GM18498 (cell line): ENCODE measurements at regions not wholly inside any gene's neighbourhood (a gene's known extent, or its start where the extent isn't known, plus 50 kb on each side); places are given as distances from the start of the nearest gene placed in this dataset.

Source experiments
- ATAC-seq: cut with Tn5 transposase; IDR thresholded peaks from one replicate; pipeline ENCODE4 v1.9.1; 2021; ENCODE audit warnings: mild to moderate bottlenecking, moderate library complexity; ENCODE audit not compliant: unreplicated experiment

- no peak for ATAC-seq
Measured at GRCh38 chr9:12930906-12931305, 156.1 kb downstream of the LURAP1L start.

- ATAC-seq, result no peak
Measured at GRCh38 chr9:12933957-12934356, 159.1 kb downstream of the LURAP1L start.

DNA sequence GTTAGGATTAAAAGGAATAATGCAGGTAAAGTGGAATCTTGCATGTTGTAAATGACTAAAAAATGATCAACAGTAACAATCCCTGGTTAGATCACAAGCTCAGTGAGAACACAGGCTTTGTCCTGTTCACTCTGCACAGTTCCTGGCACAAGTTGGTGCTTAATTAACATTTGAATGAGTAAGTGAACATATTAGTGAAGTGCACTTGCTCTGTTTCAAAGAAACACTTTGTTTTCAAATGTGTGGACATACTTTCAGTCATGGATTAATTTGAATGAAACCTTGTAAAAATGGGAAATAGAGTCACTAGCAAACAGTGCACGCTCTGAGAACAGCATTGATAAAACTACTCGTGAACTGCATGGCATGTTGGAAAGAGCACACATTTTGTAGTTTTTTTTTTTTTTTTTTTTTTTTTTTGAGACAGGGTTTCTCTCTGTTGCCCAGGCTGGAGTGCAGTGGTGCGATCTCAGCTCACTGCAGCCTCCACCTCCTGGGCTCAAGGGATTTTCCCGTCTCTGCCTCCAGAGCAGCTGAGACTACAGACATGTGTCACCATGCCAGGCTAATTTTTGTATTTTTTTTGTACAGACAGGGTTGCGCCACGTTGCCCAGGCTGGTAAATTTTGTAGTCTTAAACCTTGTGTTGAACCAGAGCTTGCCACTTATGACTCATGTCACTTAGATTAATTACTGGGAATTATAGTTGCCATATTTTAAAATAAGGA is 159.9 kb downstream of the LURAP1L start:
- no peak for ATAC-seq

DNA sequence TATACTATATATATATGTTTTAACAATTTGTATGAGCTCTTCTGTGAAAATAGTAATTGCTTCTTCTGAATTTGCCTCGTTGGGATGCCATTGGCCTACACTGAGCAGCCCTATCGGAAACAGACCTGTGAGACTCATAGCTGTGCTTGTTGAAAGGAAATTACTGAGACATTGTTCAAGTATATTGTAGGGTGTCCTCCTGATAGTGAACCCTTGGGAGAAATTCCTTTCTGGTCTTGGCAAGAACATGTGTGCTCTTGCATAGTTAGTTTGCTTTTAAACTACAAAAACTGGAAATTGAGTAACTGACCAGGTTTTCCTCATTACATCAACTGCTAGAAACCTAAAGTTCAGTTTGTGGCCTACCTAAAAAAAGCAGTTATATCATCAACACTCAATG is 160.9 kb downstream of the LURAP1L start:
- ATAC-seq, result no peak

- ATAC-seq, result no peak
Measured at GRCh38 chr9:12954441-12954840, 179.6 kb downstream of the LURAP1L start.

DNA sequence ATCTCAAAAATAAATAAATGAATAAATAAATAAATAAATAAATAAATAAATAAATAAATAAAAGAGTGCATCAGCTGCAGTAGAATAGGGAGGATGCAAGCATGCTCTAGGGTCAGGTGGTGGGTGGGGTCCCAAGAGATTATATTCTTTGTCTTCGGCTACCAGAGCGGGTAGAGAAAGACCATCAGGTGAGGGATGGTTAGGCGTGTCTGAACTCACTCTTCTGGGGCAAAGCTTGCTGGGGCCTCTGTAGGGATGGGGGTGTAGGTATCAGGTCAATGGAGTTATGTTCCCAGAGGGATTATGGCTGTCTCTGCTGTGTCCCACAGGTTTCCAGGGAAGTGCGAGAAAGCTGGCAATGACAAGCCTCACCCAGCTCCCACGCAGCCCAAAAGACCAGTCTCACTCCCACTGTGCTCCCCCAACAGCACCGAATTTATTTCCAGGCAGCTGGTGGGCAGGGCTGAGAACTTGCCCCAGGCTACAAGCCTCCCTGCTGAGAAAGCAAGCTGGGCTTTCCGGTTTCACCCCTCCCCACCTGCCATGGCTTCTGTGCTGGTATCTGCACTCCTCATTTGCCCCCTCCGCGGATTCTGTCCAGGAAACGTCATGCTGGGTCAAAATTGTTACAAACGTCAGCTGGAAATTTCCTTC is 180.8 kb downstream of the LURAP1L start:
- ATAC-seq, result no peak

GRCh38 chr9:12956261-12956660 is 181.4 kb downstream of the LURAP1L start:
- ATAC-seq, result no peak

DNA sequence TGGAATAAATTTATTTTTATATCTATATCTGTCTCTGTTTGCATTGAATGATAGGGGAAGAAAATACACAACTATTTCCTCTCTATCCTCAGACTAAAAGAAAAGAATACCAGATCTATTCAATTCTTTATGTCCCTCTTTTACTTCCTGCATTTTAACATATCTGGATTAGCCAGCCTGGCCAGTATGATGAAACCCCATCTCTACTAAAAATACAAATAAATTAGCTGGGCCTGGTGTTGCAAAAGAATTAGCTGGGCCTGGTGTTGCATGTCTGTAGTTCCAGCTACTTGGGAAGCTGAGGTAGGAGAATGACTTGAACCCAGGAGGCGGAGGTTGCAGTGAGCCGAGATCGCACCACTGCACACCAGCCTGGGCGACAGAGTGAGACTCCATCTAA is 182.0 kb downstream of the LURAP1L start:
- no peak for ATAC-seq

DNA sequence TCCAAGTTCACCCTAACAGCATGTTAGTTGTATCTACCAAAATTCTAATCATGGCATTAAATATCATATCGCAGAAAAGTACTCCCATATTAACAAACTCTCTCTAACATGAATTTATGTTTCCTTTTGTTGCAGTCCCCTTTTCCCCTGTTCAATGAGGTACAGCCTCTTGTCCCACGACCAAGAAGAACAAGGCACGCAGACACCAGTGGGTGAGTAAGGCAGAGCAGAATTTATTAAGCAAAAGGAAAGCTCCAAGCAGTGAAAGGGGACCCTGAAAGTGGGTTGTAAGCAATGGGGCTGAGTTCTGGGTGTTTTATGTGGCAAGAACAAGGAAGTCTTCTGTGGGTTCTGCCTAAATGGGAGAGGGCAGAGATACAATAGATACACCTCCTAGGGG is 183.5 kb downstream of the LURAP1L start:
- no peak for ATAC-seq

- no peak for ATAC-seq
Measured at GRCh38 chr9:12958708-12959107, 183.9 kb downstream of the LURAP1L start.

GRCh38 chr9:12961276-12961809 is 186.5 kb downstream of the LURAP1L start:
- ATAC-seq, result no peak

GRCh38 chr9:12963537-12963936 is 188.7 kb downstream of the LURAP1L start:
- no peak for ATAC-seq

DNA sequence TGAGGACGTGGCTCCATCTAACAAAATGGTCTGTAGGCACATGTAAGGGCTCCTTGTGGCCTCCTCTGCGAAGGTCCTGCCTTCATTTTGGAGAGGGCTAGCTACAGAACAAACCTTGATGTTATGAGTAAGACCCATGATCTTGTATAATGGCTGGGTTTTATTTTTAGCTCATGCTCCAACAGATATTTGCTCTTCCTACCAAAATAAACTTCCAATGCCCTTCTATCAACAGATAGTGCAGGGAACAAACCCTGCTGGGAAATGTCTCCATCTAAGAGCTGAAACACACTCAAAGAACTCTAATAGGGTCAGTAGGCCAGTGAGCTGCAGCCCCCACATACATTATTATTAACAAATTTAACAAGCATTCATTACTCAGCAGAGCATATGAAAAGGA is 189.5 kb downstream of the LURAP1L start:
- no peak for ATAC-seq

- no peak for ATAC-seq
Measured at GRCh38 chr9:12965303-12965702, 190.5 kb downstream of the LURAP1L start.

DNA sequence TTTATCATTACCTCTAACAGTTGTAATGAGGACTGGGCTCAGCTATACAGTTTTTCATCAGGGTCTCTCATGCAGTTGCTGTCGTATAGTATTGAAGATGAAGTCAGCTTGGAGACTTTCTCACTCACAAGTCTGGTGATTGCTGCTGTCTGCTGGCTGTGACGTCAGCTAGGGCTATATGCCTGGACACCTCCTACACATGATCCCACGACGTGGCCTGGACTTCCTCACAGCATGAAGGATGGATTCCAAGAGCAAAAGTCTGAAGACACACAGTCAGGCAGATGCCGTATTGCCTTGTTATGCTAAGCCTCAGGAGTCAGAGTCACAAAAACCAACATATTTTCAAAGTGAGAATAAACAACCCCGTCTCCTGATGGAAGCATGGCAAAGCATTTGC is 193.3 kb downstream of the LURAP1L start:
- ATAC-seq, result no peak

- ATAC-seq, result no peak
Measured at GRCh38 chr9:12972608-12973589, 198.1 kb downstream of the LURAP1L start.

DNA sequence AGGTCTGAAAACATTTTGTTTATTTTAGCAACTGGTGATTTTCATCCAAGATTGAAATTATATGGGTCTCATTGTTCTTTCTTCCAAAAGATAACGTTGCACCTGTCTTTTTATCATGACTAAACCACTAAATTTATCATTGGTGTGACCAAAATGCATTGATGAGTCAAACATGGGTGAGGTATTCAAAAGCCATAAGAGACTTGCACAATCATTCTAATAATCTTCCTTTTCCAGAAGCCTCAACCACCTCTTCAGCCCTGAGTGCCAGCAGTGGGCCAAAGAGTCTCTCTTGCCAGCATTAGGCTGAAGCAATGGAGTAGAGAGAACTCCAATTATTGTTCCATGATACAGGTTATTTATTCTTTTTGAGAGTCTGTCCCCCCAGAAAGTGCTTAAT is 198.9 kb downstream of the LURAP1L start:
- no peak for ATAC-seq

DNA sequence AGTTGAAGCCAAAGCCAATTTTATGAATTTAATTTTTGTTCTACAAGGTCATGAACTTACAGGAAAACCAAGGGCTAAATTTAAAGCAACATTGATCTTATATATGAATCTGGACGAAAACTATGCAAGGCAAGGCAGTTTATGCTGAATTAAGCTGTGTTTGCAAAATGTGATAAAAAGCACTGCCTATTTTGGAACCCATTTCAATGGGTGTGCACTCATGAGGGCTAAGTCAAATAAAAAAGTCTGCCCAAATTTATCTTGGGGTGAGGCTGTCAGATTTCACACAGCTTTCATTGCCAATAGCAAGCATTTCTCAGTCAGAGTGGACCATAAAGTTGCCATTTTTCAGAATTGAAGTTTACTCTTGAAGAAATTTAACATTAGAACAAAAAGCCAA is 199.9 kb downstream of the LURAP1L start:
- ATAC-seq, result no peak

GRCh38 chr9:12975496-12975895 is 200.7 kb downstream of the LURAP1L start:
- no peak for ATAC-seq

- no peak for ATAC-seq
Measured at GRCh38 chr9:12980085-12980851, 205.4 kb downstream of the LURAP1L start.

DNA sequence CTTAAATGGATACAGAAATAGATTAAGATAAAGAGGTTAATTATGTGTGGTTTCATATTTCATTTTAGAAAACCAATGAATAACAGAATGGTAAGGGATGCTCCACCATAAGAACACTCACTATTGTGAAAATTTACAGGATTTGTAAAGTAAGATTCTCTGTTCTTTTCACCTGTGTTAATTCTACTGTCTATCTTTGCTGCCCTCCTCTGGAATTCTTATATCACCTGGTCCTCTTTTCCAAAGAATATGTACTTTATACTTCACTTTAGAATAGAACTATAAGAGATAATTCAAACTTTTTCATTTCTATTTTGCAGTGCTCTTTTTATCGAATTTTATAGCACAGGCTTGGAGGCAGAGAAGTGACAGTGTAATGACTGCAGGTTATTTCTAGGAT is 213.4 kb downstream of the LURAP1L start:
- no peak for ATAC-seq
